ENCODE measurements at regions not wholly inside any gene's neighbourhood (a gene's known extent, or its start where the extent isn't known, plus 50 kb on each side); places are given as distances from the start of the nearest gene placed in this dataset.

GRCh38 chr3:22091329-22091728, 340.3 kb upstream of the ZNF385D start:
- TF ChIP-seq POLR2A (IDR thresholded peaks at IDR 0.05; ENCODE audit: low read length) (no peak), GATA1 (IDR thresholded peaks at IDR 0.05; ENCODE audit: low read depth, low read length) (no peak)

All from erythroblast (primary cell).